T-helper 1 cell (primary cell): ENCODE measurements at regions not wholly inside any gene's neighbourhood (a gene's known extent, or its start where the extent isn't known, plus 50 kb on each side); places are given as distances from the start of the nearest gene placed in this dataset.

Experiments used
- DNase-seq, 5 donors: peaks; one replicate each; pipeline ENCODE4 v3.0.0-alpha.2; 2012 to 2020

GRCh38 chr15:46671336-46671735 lies 1036.5 kb downstream of the SQOR start:
- no peak for DNase-seq

- DNase-seq, result no peak
Measured at GRCh38 chr15:46672041-46672440, 1037.2 kb downstream of the SQOR start.

- no peak for DNase-seq
Measured at GRCh38 chr15:46676233-46677206, 1040.8 kb upstream of the SEMA6D start.

- DNase-seq, result no peak
Measured at GRCh38 chr15:46677491-46677890, 1039.8 kb upstream of the SEMA6D start.

- DNase-seq, result no peak
Measured at GRCh38 chr15:46681901-46682300, 1035.4 kb upstream of the SEMA6D start.

- no peak for DNase-seq
Measured at GRCh38 chr15:46682969-46683791, 1034.1 kb upstream of the SEMA6D start.

GRCh38 chr15:46685096-46685495 lies 1032.2 kb upstream of the SEMA6D start:
- no peak for DNase-seq

GRCh38 chr15:46685681-46686080 lies 1031.6 kb upstream of the SEMA6D start:
- no peak for DNase-seq

GRCh38 chr15:46696281-46696680 lies 1021.0 kb upstream of the SEMA6D start:
- no peak for DNase-seq

GRCh38 chr15:46701346-46701745 lies 1016.0 kb upstream of the SEMA6D start:
- no peak for DNase-seq

- DNase-seq, result no peak
Measured at GRCh38 chr15:46701896-46702295, 1015.4 kb upstream of the SEMA6D start.

- no peak for DNase-seq
Measured at GRCh38 chr15:46703020-46703861, 1014.1 kb upstream of the SEMA6D start.

- DNase-seq, result no peak
Measured at GRCh38 chr15:46703871-46704637, 1013.3 kb upstream of the SEMA6D start.

GRCh38 chr15:46707452-46707851 lies 1009.9 kb upstream of the SEMA6D start:
- DNase-seq, result no peak

- DNase-seq, result no peak
Measured at GRCh38 chr15:46708226-46708625, 1009.1 kb upstream of the SEMA6D start.

- DNase-seq, result no peak
Measured at GRCh38 chr15:46709460-46710083, 1007.7 kb upstream of the SEMA6D start.

GRCh38 chr15:46710401-46710960 lies 1006.8 kb upstream of the SEMA6D start:
- DNase-seq, result no peak

- DNase-seq, result no peak
Measured at GRCh38 chr15:46713045-46713444, 1004.3 kb upstream of the SEMA6D start.

GRCh38 chr15:46714950-46715349 lies 1002.4 kb upstream of the SEMA6D start:
- DNase-seq, result no peak

- no peak for DNase-seq
Measured at GRCh38 chr15:46723308-46723707, 994.0 kb upstream of the SEMA6D start.

GRCh38 chr15:46732060-46732459 lies 985.2 kb upstream of the SEMA6D start:
- no peak for DNase-seq
